NCI-H226 (cell line): ENCODE measurements at regions not wholly inside any gene's neighbourhood (a gene's known extent, or its start where the extent isn't known, plus 50 kb on each side); places are given as distances from the start of the nearest gene placed in this dataset.
A peak's percentile ranks its signal among the peaks of the same experiment; 100 is the strongest.
"Not testable (repeated sequence)": the region's sequence is repeated elsewhere in the genome, so short reads cannot be mapped to it uniquely, and the experiment has no call there.

Experiments used
- DNase-seq: peaks from one replicate; pipeline ENCODE4 v3.0.0-alpha.2; 2015

DNA sequence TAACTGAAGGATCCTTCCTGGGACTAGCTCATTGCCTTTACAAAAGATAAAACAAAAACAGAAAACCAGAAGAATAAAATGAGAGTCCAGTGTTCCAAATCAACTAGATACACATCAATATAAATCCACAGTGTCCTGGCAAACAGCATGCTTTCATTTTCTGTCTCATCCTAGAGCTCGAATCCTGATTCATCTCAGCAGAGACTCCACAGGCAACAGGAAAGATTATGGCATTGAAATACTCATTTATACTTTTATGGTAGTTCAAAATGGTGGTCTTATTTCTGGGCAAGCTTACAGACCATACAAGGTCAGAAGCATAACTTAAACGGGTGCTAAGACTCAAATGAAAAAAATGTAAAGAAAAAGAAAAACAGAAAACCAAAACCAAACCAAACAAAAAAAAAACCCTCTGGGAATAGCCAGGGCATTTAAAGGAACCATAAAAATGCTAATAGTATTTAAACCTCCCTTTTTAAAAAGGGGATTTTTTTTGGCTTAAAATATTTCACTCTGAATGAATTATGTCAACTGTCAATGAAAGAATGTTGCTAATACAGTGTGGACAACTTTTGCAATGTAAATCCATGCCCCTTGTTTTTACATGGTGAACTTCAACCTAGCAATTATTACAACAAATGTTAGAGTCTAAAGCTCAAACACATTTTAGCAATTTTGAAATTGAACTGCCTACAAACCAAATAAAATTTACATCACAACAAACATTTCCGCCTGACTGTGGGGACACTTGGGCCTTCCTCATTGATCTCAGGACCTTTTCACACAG lies 57.9 kb downstream of the GPR101 start:
- no peak for DNase-seq

DNA sequence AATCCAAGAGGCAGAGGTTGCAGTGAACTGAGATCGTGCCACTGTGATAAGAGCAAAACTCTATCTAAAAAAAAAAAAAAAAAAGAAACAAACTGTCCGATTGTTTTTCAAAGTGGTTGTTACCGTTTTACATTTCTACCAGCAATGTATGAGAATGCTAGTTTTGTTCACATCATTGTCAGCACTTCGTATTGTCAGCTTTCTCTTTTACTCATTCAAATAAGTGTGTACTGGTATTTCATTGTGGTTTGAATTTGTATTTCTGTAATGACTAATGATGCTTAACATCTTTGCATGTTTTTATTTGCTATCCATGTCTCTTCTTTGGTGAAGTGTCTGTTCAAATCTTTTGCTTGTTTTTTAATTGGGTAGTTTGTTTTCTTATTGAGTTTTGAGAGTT lies 65.8 kb downstream of the GPR101 start:
- DNase-seq, result no peak

DNA sequence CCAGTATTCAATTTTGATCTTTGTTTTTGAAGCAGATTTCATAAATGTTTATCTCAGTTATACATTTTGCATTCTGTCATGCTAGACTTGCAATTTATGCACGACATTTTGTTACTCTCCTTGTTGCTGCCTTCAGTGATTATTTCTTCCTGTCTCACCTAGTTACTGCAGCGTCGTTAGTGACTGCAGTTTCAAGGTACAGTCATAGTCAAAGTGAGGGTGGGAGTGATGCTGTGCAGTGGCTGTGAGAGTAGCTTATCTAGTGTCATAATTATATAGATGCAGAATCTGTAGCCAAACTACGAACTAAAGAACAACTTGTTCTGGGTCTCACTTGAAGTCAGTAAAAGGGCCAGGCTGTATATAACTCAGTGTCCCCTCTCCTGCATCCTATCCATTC lies 69.8 kb downstream of the GPR101 start:
- no peak for DNase-seq

DNA sequence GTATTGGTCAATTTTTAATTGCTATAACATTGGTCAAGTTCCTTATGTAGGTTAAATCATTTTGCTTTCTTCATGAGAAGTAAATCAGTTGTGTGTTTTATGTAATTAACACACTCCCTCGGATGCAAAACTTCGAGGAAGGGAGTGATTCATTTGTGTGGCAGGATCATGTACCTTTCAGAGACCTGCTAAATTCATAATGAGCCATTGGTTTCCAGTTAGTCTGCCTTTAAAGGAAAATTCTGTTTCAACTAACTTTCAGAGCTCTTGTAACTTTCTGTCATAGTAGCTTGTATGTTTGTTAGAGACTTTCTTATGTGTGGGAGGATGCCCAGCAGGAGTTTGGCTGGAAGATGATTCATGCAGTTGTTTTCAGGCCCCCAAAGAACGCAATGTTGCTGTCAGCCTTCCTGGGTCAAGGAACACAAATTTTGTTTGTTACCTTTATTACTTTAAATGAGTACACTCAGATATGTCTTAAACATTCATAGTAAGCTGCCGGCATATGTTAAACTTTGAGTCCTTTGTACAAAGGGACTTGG lies 72.1 kb downstream of the GPR101 start:
- DNase-seq, result no peak

DNA sequence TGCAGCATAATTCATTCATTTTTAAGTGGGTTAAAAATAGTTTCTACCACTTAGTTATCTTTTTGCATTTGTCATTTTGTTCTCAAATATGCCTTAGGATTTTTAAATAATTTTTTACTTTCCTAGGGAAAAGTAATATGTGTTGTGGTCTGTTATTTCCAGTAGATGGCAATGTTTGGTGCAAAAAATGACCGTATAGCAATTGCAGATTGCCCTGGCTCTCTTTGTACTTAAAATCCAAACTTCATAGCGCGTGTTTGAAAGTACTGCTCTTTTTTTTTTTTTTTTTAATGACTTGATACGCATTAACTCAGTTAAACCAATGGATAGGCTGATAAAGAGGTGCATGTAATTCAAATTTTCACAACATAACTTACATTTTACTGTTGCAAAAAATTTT lies 74.4 kb upstream of the RBMX start:
- DNase-seq, result no peak

DNA sequence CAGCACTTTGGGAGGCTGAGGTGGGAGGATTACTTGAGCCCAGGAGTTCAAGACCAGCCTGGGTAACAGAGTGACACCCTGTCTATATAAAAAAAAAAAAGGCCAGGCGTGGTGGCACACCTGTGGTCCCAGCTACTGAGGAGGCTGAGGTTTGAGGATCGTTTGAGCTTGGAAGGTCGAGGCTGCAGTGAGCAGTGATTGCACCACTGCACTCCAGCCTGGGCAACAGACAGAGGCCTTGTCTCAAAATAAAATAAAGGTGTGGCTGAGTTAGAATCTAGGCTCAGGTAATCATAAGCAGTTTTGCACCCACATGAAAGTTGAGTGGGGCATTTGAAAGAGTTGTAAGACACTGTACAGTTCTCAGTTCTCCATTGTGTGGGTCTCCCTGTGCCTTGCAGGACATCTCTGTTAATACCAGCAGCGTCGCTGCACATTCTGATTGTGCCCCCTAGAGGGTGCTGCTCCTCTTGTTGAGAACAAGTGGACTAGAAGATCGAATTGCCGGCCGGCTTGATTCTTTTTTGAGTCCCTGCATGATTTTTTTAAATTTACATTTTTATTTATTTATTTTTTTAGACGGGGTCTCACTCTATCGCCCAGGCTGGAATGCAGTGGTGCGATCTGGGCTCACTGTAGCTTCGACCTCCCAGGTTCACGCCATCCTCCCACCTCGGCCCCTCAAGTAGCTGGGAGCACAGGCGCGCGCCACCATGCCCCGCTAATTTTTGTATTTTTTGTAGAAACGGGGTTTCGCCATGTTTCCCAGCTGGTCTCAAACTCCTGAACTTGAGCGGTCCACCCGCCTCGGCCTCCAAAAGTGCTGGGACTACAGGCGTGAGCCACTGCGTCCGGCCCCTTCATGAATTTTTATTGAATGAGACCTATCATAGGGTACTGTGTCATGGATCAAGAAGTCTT lies 73.6 kb upstream of the RBMX start:
- peak; percentile 38 for DNase-seq

DNA sequence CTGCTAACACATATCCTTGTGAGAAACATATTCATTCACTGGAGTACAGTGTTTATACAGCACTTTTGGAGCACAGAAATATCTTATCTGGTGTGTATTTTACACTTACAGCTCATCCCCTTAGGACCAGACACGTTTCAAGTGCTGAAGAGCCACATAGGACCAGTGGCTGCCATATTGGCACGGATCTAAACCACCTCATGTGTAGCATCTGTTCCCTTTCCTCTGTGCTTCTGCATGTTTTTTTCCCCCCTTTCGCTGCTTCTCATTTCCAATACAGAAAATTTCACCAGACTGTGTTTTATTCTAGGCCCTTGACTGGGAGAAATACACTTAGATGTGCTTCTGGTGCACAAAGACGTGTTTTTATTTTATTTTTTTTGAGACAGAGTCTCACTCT lies 69.7 kb upstream of the RBMX start:
- no peak for DNase-seq

DNA sequence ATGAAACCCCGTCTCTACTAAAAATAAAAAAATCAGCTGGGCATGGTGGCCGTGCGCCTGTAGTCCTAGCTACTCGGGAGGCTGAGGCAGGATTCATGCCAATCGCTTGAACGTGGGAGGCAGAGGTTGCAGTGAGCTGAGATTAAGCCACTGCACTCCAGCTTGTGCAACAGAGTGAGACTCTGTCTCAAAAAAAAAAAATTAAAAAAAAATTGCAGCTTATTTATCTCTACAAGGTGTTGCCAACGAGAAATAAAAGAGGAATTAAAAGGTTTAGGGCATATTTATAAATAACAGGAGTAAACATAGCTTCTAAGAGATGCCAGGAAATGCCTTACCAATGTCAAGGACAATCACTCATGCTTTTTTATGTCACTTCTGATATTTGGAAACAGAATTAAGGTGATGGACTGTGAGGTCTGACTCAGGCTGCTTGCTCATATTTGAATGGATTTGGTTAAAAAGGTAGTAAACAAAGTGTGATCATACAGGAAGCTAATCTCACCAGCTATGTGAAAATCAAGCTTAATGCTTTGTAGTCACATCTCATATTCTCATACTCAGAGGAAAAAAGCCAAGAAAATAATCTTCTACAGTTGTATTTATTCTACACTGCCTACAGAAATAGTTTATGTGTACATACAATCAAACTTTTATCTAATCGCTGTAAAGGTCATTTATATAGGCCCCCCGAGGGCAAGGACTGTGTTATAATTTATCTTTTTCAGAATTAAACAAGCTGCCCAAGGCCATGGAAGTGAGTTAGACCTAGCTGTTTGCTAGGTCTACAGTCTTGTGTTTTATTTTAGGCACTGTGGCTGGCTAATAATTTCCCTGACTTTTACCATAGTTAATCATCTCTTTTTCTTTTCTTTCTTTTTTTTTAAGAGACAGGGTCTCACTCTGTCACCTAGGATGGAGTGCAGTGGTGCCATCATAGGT lies 61.1 kb upstream of the RBMX start:
- DNase-seq, result no peak

DNA sequence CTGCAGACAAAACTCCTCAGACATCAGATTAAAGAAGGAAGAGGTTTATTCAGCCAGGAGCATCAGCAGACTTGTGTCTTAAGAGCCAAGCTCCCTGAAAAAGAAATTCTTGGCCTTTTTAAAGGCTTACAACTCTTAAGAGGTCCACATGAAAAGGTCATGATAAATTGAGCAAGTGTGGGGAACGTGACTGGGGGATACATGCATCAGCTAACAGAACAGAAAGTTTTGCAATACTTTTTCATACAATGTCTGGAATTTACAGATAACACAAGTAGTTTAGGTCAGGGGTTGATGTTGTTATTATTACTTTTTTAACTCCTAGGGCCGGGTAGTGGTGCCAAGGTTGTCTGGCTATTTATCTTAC lies 55.6 kb upstream of the RBMX start:
- no peak for DNase-seq

DNA sequence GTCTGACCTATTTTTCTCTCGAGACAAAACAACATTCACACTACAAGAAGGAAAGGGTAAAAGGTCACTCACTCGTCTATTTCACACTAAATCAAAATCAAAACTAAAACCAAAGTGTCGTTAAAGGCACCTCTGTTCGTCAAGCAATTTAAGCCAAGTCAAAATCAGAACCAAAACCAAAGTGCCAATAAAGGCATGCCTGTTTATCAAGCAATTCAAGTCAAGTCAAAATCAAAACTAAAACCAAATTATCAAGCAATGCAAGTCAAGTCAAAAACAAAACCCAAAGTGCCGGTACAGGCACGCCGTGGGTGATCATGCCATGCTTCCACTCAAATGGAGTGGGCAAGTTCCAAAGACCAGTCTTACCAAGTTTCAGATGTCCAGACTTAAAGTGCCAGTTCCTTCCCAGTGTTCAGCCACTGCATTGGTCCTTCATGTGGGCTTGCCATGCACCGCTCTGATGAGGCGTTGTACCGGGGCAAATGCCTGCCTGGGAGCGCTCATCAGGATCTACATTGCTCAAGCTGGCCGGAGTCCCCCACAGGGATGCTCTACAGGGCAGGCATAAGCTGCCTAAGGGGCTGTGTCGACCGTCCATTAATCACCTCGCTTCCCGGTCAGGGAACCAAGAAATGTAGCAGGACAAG lies 55.1 kb upstream of the RBMX start:
- not testable (repeated sequence) for DNase-seq

DNA sequence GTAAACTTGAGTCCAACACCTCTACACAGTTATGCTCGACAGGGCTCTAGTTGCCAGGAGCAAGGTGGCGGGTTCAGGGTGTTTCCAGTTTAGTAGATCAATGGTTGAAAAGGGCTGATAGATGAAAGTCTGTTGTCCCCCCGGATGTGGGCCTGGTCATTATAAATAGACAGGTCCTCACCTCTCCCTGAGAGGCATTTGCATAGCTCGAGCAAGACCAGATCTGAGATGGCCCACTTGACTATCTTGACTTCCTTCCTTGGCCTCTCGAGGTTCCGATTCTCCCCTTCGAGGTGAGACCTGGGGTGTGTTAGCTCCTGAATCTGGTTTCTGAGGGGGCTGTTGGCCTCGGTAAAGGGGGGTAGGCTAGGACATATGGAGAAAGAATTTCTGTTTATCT lies 54.1 kb upstream of the RBMX start:
- DNase-seq, result not testable (repeated sequence)

DNA sequence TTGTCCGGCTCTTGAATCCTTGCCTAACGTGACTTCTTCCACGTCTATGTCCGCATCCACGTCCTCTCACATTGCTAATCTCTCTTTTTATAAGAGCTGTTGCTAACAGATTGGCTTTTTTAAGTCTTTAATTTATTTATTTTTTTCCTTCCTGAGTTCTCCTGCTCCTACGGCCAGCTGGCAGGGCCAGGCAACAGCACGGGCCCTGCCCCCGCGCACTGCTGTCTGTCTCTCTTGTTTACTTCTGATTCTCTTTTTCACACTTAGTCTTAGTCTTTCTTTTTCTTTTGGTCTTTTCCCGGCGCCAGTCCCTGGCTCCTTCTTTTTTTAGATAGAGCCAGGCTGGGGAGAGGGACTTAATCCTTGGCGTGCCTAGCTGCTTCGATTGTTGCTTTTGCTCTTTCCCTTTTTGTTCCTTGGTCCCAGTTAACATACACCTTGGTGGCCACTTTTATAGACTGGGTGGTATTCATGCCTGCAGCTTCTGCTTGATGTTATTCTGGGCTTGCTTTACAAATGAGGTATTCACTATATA lies 53.2 kb upstream of the RBMX start:
- DNase-seq, result no peak

DNA sequence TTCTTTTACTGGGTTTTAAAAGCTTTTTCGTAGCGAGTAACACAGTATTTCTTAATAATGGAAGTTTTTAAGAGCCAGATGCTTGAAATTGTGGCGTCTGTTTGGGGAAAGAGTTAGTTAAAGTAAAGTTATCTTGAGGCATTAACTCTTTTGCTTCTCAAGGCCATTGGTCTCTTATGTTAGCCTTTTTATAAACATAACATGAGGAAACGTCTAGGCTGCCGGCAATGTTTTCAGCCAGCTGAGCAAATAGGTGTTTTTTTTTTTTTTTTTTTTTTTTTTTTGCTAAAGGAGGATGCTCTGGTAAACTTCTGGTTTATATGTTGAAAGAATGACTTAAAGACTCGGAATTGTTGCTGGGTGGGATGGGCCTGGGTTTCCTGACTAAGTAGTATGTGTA lies 51.1 kb upstream of the RBMX start:
- no peak for DNase-seq
